ENCODE measurements at regions not wholly inside any gene's neighbourhood (a gene's known extent, or its start where the extent isn't known, plus 50 kb on each side); places are given as distances from the start of the nearest gene placed in this dataset.

DNA sequence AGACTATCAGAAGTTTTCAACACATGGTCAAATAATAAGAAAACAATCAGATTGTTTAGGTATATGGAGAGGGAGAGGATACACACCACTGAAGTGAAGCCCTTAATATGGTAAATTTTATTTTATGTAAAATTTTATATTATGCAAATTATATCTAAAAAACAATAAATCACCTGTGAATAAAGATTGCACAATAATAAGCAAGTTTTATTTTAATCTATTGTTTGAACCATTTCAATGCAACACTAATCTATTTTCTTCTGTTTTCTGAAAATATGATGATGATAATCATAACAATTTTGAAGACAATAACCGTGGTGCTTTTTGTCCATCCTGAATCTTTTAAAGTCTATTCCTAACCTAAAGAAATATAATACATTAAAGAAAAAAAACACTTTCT is 1473.5 kb upstream of the TENM4 start:
- TF ChIP-seq FOXM1 (IDR thresholded peaks at IDR 0.05; ENCODE audit: borderline replicate concordance, low read depth) (no peak), TAF1 (IDR thresholded peaks at IDR 0.05; ENCODE audit: low read depth) (no peak), YY1 (IDR thresholded peaks at IDR 0.05; ENCODE audit: low read depth) (no peak), CEBPB (IDR thresholded peaks at IDR 0.05) (no peak), EP300 (IDR thresholded peaks at IDR 0.05; ENCODE audit: borderline replicate concordance) (no peak), TCF12 (IDR thresholded peaks at IDR 0.05; ENCODE audit: low read depth) (no peak), CREB1 (IDR thresholded peaks at IDR 0.05; ENCODE audit: low read depth) (no peak), NFIC (IDR thresholded peaks at IDR 0.05) (no peak), RAD21 (IDR thresholded peaks at IDR 0.05; ENCODE audit: low read depth) (no peak), ZBTB7A (IDR thresholded peaks at IDR 0.05; ENCODE audit: low read depth) (no peak), TEAD4 (IDR thresholded peaks at IDR 0.05) (no peak), EGR1 (IDR thresholded peaks at IDR 0.05) (no peak)
- TF ChIP-seq, protein P1, sequence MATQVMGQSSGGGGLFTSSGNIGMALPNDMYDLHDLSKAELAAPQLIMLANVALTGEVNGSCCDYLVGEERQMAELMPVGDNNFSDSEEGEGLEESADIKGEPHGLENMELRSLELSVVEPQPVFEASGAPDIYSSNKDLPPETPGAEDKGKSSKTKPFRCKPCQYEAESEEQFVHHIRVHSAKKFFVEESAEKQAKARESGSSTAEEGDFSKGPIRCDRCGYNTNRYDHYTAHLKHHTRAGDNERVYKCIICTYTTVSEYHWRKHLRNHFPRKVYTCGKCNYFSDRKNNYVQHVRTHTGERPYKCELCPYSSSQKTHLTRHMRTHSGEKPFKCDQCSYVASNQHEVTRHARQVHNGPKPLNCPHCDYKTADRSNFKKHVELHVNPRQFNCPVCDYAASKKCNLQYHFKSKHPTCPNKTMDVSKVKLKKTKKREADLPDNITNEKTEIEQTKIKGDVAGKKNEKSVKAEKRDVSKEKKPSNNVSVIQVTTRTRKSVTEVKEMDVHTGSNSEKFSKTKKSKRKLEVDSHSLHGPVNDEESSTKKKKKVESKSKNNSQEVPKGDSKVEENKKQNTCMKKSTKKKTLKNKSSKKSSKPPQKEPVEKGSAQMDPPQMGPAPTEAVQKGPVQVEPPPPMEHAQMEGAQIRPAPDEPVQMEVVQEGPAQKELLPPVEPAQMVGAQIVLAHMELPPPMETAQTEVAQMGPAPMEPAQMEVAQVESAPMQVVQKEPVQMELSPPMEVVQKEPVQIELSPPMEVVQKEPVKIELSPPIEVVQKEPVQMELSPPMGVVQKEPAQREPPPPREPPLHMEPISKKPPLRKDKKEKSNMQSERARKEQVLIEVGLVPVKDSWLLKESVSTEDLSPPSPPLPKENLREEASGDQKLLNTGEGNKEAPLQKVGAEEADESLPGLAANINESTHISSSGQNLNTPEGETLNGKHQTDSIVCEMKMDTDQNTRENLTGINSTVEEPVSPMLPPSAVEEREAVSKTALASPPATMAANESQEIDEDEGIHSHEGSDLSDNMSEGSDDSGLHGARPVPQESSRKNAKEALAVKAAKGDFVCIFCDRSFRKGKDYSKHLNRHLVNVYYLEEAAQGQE (IDR thresholded peaks at IDR 0.05; ENCODE audit: low read depth), result no peak
- TF ChIP-seq, protein P2, sequence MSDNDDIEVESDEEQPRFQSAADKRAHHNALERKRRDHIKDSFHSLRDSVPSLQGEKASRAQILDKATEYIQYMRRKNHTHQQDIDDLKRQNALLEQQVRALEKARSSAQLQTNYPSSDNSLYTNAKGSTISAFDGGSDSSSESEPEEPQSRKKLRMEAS (IDR thresholded peaks at IDR 0.05), result no peak

Data from Ishikawa (cell line).